Activated CD4-positive, alpha-beta T cell treated with anti-CD3 and anti-CD28 coated beads for 24 hours (primary cell): ENCODE measurements at regions not wholly inside any gene's neighbourhood (a gene's known extent, or its start where the extent isn't known, plus 50 kb on each side); places are given as distances from the start of the nearest gene placed in this dataset.
"Not testable (repeated sequence)": the region's sequence is repeated elsewhere in the genome, so short reads cannot be mapped to it uniquely, and the experiment has no call there.

ENCODE experiments used
- DNase-seq, 2 donors: peaks; one replicate each; pipeline ENCODE4 v3.0.0-alpha.2; 2020; ENCODE audit warnings: low read depth in 2 of 2

DNA sequence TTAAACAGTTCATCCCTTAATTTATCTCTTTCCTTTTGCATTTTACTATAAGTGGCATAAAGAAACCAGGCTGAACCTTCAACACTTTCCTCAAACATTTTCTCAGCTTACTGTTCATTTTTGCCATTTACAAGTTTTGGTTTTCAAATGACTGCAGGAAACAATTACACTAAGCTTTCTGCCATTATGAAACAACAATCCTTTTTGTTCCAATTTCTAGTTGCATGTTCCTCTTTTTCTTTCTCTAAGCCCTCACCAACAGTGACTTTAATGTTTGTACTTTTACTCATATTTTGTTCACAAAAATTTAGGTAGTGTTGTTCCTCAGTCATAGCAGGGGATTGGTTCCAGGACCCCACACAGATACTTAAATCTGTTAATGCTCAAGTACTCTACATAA is 1526.1 kb downstream of the STIM2 start:
- DNase-seq, result no peak

DNA sequence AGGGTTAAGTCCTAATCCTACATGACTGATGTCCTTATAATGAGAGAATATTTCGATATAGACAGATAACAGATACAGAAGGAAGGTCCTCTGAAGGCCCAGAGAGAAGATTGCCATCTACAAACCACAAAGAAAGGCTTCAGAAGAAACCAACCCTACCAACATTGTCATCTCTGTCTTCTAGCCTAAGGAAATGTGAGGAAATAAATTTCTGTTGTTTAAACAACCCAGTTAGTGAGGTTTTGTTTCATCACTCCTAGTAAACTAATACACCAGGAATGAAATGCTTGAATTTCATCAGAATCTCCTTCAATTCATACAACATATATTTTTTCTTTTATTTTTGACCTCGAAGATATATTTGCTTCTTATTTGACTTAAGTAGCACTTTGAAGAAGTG is 1527.8 kb downstream of the STIM2 start:
- DNase-seq, result no peak

DNA sequence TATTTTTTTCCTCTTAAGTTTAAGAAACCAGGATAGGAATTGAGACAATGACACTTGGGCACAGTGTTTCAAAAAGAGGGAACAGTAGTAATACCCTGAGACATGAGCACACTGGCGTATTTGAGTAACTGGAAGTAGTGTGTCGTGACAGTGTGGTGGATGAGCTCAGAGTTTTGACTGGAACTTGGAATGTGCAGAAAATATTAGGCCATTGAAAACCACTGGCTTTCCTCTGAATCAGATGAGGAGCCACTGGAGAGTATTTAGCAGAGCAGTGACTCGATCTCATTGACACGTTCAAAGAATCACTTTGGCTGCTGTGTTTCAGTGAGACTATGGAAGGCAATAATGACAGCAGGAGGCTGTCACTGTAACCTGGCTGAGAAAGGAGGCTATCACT is 1531.2 kb downstream of the STIM2 start:
- no peak for DNase-seq

DNA sequence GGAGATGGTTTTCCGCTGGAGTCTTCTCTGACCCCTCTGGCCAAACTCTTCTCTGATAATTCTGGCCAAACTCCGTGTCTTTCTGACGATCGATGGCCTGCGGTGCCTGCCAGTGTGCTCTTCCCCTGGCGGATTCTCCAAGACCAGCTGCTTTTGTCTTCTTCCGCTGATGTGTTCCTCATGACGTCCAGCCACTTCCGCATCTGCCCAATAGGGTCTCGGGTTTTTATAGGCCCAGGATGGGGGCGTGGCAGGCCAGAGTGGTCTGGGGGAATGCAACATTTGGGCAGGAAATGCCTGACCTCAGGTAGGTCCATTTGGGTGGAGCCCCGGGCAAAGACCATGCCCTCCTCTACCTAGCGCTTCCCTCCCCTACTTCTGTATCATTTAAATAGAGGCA is 1542.1 kb downstream of the STIM2 start:
- no peak for DNase-seq

DNA sequence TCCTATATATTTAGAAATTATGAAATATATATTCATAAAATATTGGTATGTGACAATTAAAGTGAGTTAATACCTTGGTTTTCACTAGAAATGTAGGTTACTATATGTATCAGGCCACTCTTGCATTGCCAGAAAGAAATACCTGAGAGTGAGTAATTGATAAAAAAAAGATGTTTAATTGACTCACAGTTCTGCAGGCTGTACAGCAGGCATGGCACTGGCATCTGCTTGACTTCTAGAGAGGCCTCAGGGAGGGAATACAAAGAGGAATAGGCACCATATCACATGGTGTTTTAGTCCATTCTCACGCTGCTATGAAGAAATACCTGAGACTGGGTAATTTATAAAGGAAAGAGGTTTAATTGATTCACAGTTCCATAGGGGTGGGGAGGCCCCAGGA is 1560.6 kb downstream of the STIM2 start:
- no peak for DNase-seq

DNA sequence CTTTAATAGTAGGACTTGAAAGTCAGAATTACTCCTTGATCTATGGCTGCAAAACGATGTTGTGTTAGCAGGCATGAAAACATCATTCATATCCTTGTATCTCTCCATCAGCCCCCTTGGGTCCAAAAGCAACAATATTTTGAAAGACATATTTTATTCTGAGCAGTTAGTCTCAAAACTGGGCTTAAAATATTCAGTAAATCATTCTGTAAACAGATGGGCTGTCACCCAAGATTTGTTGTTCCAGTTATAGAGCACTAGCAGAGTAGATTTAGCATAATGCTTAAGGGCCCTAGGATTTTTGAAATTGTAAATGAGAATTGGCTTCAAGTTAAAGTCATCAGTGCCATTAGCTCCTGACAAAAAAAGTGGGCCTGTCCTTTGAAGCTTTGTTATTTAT is 1565.6 kb downstream of the STIM2 start:
- DNase-seq, result no peak

DNA sequence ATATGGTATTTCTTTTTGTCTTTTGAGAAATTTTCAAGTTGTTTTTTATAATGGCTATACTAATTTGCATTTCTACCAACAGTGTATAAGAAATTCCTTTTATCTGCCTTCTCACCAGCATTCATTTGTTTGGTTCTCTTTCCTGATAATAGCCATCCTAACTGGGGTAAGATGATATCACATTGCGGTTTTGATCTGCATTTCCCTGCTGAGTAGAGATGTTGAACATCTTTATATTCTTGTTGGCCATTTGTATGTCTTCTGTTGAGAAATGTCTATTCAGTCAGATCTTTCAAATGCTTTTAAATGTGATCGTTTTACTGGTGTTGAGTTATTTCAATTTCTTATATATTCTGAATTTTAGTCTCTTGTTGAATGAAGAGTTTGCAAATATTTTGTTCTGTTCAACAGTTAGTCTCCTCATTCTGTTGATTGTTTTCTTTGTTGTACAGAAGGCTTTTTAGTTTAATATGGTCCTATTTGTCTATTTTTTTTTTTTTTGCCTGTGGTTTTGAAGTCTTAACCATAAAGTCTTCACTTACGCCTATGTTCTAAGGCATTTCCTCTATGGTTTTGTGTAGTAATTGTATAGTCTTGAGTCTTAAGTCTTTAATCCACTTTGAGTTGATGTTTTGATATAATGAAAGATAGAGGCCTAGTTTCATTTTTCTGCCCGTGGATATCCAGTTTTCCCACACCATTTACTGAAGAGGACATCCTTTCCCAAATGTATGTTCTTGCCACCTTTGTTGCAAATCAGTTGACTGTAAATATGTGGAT is 1566.9 kb downstream of the STIM2 start:
- DNase-seq, result no peak

DNA sequence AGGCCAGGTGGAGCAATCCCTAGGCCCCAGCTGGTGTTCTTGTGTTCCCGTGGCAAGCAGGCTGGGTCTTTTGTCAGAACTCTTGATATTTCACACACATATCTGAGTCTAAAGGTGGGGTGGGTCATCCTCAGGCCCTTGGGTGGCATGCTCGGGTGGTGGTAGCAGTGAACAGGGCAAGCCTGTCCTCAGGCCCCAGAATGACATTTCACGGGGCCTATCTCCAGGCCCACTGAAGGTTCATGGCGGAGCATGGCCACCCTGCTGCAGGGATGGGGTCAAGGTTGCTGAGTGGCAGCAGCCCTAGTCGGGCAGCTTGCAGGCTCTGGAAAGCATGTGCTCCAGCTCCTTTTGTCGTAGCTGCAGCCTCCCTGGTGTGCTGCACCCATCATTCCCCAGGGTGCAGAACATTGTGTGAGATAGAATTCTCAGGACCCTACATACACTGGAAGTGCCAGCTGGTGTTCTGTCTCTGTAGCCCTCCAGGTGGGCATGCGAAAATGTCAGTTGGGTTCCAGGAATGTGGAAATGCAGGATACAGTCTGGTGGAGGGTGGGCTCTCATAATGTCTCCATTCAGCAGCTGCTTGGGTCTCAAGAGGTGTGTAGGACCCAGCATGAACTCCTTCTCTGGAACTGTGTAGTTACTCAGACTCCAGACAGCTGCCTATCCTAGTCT is 1571.8 kb downstream of the STIM2 start:
- no peak for DNase-seq

DNA sequence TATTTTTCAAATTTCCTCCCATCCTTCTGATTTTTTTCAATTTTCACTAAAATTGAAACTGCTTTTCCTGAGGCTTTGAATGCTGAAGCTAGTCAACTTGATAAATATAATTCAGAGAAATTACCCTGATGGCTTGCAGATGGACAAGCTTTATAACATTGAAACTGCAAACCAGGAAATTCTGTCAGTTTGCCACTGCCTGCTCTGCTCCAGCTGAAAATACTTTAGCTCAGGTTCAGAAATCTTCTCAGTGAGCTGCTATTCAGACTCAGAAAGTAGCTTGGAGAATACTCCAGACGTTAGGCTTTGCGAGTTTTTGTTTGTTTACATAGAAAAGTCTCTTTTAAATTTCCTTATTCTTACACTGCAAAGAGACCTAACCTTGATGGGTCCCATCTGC is 1574.7 kb downstream of the STIM2 start:
- DNase-seq, result no peak

DNA sequence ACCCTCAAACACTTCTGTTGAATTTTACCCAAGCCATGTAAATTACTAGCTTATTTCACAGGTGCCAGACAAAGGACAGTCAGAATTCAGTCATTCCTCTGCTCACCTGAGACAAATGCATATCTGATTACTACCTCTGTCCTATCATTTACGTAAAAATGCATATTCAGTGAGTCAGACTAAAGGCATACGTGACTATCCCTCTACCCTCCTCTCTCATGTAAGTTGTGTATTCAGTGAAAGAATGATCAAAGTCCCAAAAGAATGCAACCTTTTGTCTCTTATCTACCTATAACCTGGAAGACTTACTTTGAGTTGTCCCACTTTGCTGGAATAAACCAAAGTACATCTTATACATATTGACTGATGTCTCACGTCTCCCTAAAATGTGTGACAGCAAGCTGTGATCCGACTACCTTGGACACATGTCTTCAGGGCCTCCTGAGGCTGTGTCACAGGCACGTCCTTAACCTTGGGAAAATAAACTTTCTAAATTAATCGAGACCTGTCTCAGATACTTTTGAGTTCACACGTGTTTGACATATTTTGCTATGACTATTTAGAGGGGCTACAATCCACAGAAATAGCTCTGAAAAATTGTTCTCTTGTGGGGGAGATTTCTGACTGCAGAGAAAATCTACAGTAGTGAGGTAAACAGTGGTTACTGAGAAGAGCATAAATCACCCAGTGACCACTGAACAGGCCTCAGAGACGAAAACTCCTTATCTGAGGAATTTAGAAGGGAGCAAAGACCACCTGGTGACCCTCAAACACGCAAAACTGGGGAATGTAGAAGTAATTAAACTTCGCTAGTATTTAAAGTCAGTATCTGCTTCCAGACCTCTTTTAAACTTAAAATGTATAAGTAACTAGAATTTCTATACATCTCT is 1575.8 kb downstream of the STIM2 start:
- DNase-seq, result no peak

DNA sequence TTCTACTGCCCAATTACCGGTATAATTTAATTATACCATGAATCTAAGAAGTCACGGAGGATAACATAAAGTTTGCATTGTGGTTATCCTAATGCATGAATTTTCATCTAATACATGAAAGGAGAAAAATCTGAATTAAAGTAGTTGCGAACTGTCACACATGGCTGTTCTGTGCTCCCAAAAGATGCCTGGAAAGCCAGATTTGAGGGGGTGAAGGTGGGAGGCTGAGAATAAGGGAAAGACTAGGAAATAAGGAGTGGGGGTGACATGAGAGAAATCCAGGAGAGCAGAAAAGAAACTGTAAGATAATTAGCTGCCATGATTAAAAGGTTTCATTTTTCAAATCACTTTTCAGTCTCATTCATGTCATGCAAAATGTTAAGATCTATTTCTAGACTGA is 1582.7 kb downstream of the STIM2 start:
- DNase-seq, result no peak

DNA sequence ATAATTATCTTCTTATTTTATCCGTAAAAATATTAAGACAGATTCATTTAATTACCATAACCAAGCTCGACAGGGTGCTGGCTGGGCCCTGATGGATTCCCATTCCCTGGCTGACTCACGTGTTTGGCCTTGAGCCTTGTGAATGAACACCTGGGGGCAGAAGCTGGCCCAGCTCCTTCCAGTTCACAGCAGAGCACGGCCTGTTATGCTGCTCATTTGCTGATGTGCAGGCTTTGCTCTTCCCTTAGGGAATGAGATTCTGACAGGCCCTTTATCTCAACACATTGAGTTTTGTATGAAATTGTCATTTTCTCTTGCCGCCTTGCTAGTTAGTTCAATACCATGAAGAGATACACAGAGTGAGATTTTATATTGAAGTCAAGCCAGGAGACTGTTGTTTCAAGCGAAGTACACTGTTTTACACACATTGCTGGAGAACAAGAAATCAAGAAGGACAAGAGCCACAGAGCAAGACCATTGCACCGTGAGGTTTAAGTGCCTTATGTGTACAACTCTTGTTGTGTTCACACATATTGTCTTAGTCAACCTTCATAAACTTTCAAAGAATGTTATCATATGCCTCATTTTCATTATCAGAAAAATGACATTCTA is 1583.3 kb downstream of the STIM2 start:
- no peak for DNase-seq

DNA sequence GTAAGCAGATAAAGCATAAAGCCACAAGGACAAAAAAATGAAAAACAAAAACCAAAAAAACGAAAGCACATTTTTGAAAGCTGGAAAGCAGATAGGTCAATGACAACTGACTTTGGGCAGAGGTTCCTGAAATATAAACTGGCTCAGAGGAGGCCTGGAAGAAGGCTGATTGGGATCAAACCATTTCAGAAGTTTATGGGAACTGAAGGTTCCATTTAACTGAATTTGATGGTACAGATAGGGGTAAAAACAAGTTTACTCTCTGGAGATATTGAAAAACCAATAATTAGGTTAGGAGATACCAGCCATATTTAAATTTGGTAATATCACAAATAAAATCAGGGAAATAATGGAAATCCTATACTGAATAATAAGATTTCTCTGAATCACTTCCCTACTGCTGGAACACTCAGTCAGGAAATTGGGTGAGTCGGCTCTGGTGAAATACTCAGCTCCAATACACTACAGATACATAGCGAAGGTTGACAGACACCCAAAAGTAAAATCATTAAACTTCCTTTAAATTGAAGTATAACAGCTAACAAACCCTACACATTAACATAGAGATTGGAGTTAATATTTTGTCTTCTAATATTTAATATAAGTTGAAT is 1584.3 kb downstream of the STIM2 start:
- DNase-seq, result no peak

DNA sequence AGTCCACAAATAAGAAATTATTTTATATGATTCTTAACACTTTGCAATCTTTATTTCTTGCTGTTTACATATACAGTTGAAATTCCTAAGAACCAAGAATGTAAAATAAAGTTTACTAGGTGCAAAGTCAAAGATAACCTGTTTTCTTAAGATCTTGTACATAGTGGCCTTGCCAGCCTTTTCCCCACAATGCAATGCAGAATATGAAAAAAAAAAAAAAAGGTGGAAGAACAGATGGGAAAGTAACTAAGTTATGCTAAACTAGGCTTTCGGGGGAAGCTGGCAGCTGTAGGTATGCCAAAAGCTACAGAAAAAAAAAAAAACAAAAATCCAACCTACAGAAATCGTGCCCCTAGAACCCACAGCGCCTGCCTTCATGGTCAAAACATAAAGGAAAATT is 1588.4 kb downstream of the STIM2 start:
- DNase-seq, result no peak

DNA sequence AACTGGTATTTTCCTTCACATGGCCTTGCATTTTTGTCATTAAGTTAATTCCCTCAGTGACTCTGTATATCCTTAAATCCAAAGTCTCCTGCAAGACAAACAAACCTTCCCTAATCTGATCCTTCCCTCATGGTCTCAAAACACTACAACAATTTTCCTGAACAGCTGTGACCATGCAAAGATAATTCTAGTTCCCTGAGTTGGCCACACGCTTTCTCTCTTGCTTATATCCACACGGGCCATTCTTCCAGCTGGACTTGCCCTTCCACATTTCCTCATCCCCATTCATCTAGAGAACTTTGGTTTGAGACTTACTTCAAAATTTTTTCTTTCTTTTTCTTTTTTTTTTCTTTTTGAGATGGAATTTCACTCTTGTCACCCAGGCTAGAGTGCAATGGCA is 1590.7 kb downstream of the STIM2 start:
- DNase-seq, result no peak

DNA sequence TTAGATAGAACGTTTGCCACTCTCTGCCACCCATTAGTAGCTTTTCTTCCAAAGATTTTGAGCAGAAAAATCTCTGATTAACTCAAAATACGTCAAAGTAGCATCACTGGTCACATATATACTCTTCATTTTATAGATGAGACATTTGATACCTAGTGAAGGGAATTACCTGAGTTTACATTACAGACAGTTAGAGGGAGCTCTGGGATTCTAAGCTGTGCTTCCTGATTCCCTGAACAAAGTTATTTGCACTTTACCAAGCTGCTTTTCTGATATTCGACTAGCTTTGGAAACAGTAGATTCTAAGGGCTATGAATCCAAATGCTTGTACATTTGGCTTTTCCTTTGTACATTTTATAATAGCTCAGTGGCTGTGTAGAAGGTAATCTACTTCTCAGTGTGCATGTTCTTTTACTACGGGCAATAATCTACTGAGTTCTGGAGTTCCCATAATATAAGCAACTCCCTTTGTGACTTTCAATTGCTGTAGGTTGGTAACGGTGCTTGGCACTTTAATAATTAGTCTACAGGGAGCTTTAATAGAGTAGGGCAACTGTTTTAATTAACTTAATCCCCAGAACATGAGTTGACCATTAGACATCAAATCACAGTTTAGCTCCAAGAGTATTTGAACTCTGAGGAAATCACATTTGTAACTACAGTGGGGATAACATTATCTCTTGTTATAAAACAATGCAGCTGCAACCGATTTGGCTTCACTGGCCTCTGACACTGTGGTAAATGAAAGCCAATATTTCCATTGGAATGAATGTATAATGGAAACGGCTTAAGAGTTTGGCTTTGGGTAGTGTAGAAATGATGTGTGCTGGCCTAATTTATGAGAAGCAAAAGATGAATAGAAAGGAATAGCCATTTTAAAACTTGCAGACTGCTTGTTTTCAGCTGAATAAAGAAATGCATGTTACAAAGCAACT is 1602.4 kb downstream of the STIM2 start:
- DNase-seq, result no peak

DNA sequence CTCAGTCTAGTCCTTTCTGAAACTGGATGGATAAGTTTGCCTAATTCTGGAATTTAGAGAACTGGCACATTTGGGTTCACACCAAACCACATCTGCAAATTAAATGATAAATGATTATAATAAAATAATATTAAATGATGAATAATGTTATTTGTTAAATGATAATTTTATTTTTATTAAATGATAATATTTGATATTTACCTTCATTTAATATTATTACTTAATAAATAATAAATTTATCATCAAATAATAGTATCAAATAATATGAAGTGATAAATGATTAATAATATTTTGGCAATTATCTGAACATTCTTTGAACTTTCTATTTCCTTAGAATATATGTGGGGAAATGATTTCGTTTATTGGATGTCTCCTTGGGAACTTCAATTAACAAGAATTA is 1604.2 kb downstream of the STIM2 start:
- DNase-seq, result no peak

DNA sequence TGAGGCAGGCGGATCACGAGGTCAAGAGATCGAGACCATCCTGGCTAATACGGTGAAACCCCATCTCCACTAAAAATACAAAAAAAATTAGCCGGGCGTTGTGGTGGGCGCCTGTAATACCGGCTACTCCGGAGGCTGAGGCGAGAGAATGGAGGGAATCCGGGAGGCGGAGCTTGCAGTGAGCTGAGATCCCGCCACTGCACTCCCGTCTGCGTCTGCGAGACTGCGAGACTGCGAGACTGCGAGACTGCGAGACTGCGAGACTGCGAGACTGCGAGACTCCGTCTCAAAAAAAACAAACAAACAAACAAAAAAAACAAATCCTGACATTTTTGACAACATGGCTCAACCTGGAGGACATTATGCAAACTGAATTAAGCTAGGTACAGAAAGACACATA is 1606.2 kb downstream of the STIM2 start:
- not testable (repeated sequence) for DNase-seq

DNA sequence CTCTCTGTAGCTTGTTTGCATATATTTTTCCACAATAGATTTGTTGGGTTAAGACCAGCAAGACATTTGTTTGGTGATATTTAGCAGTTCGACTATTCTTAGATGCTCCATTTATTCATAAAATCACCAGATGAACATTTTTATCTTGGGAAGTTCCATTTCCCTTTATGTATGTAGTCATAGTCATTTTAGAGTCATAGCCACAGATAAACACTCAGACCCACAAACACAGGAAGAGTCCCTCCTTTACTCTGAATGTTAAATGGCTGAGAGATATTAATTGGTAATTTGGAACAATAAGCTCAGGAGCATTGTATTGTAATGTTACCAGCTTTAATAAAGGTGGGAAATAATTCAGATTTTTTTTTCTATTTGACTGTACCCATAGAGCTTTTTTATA is 1608.7 kb downstream of the STIM2 start:
- no peak for DNase-seq

DNA sequence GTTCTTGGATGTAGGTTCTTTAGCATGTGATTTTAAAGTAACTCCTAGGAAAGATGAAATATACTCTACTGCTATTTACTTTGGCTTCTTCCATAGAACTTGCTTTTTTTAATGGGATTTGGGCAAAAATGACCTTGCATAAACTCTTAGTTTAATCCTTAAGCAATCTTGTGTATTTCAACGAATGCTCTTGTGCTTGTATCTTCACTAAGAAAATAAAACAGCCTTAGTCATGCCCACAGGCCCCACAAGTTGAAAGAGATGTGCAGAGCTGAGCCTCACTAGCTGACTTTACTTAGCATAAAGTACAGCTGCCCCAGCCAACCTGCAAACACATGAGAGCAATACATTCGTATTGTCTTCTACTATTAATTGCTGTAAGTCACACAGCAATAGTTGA is 1609.2 kb downstream of the STIM2 start:
- DNase-seq, result no peak

DNA sequence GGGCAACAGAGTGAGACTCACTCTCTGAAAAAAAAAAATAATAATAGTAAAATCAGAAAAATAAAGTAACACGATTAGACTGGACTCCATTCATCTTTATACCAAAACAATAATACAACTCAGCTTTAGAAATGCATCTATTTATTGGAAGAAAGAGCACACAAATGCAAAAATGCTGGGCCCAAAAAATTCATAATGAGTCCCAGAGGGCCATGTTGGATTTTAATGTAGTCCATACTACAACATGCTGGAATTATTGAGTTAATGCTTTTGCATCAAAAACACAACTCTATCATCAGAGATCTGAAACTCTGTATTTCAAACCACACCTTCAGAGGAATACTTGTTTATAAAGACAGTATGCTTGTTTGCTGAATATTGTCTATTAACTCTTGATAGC is 1614.7 kb downstream of the STIM2 start:
- no peak for DNase-seq
